SU-DHL-6 (cell line): ENCODE measurements at regions not wholly inside any gene's neighbourhood (a gene's known extent, or its start where the extent isn't known, plus 50 kb on each side); places are given as distances from the start of the nearest gene placed in this dataset.

Experiments
- H2AFZ ChIP-seq: fragments of 200-600 bp; sonication (generic); 2 replicates; pipeline ENCODE4 v1.6.1; 2014; ENCODE audit warnings: low read depth, mild to moderate bottlenecking, moderate library complexity, mixed read lengths, antibody characterized with exemption, low read length; ENCODE audit not compliant: severe bottlenecking
- H3F3A ChIP-seq: fragments of 200-600 bp; shearing (Covaris generic); 2 replicates; pipeline ENCODE4 v1.6.0; 2016; ENCODE audit warnings: antibody characterized with exemption, mild to moderate bottlenecking; ENCODE audit not compliant: insufficient read depth
- H3K27ac ChIP-seq: fragments of 200-600 bp; sonication (generic); 2 replicates; pipeline ENCODE4 v1.5.1; 2016; ENCODE audit warnings: low read depth, mild to moderate bottlenecking, low read length, moderate library complexity, mixed read lengths
- H3K27me3 ChIP-seq: fragments of 200-600 bp; sonication (generic), shearing (Covaris generic); 2 replicates; pipeline ENCODE4 v1.6.0; 2014; ENCODE audit warnings: mild to moderate bottlenecking, low read length
- H3K36me3 ChIP-seq: fragments of 200-600 bp; sonication (generic); 2 replicates; pipeline ENCODE4 v1.6.1; 2014; ENCODE audit warnings: mild to moderate bottlenecking, low read length, mixed read lengths
- H3K4me2 ChIP-seq: fragments of 300-600, 200-600 bp; shearing (Covaris generic), sonication (generic); 2 replicates; pipeline ENCODE4 v1.6.0; 2014; ENCODE audit warnings: low read length, low read depth, mild to moderate bottlenecking; ENCODE audit not compliant: poor library complexity, severe bottlenecking
- H3K4me3 ChIP-seq: fragments of 200-600 bp; sonication (generic); 2 replicates; pipeline ENCODE4 v1.5.1; 2014; ENCODE audit warnings: antibody characterized with exemption, low read length, mild to moderate bottlenecking, mixed read lengths; ENCODE audit not compliant: insufficient read depth, poor library complexity, severe bottlenecking
- H3K79me2 ChIP-seq: fragments of 200-600 bp; sonication (generic); 2 replicates; pipeline ENCODE4 v1.6.1; 2014; ENCODE audit warnings: mild to moderate bottlenecking, low read length, moderate library complexity; ENCODE audit not compliant: insufficient read depth
- H3K9ac ChIP-seq: fragments of 200-600 bp; sonication (generic); 2 replicates; pipeline ENCODE4 v1.7.0; 2014; ENCODE audit warnings: mild to moderate bottlenecking, low read length
- H3K9me2 ChIP-seq: fragments of 200-600 bp; sonication (generic); replicated peaks from 2 replicates; pipeline ENCODE4 v1.6.1; 2014; ENCODE audit warnings: low read length; ENCODE audit not compliant: insufficient read depth
- H3K9me3 ChIP-seq: fragments of 200-600 bp; sonication (generic); 2 replicates; pipeline ENCODE4 v1.6.1; 2014; ENCODE audit warnings: low read length, mixed read lengths; ENCODE audit not compliant: insufficient read depth
- H4K20me1 ChIP-seq: fragments of 200-600 bp; sonication (generic); 2 replicates; pipeline ENCODE4 v1.6.1; 2014; ENCODE audit warnings: low read depth, mild to moderate bottlenecking, antibody characterized with exemption, low read length, moderate library complexity, mixed read lengths
- CTCF ChIP-seq: fragments of 200-600 bp; sonication (generic); IDR thresholded peaks from one replicate; pipeline ENCODE4 v1.5.1; 2017; ENCODE audit warnings: antibody characterized with exemption, mild to moderate bottlenecking, low read length, moderate library complexity; ENCODE audit not compliant: insufficient read depth, poor library complexity, severe bottlenecking
- EZH2phosphoT487 ChIP-seq: fragments of 200-600 bp; sonication (generic), shearing (Covaris generic); conservative IDR thresholded peaks from 2 replicates; pipeline ENCODE4 v1.6.1; 2018; ENCODE audit warnings: mild to moderate bottlenecking, antibody characterized with exemption, low read length, moderate library complexity, mixed read lengths

GRCh38 chr7:95662987-95663386, 66.7 kb upstream of the PDK4 start:
- H3K79me2 ChIP-seq = no peaks in the 10 kb centered on the region
- H4K20me1 ChIP-seq = no peaks in the 10 kb centered on the region
- no peak for TF ChIP-seq CTCF
- no peak for TF ChIP-seq EZH2phosphoT487
- H3K27me3 ChIP-seq = peaks cover 3% of the 10 kb centered on the region; the same call in 1 of the 2 replicates
- no peaks in the 10 kb centered on the region for H3K36me3 ChIP-seq
- H3K27ac ChIP-seq = no peak overlapping the region
- no peaks in the 10 kb centered on the region for H3F3A ChIP-seq
- H3K9me3 ChIP-seq = no peaks in the 10 kb centered on the region
- H3K4me2 ChIP-seq = no peak overlapping the region
- no peak overlapping the region for H2AFZ ChIP-seq
- H3K9me2 ChIP-seq = no peaks in the 10 kb centered on the region
- no peak overlapping the region for H3K9ac ChIP-seq
- no peak overlapping the region for H3K4me3 ChIP-seq

GRCh38 chr7:95660023-95660434, 63.7 kb upstream of the PDK4 start:
- Histone ChIP-seq H4K20me1 (no peaks in the 10 kb centered on the region), H3K9ac (no peak overlapping the region), H3K9me2 (no peaks in the 10 kb centered on the region), H3K4me2 (no peak overlapping the region), H3K9me3 (no peaks in the 10 kb centered on the region), H3K27me3 (0 out of 2 replicates have a peak, but pooled peaks cover 3% of the 10 kb centered on the region), H3F3A (no peaks in the 10 kb centered on the region), H3K36me3 (no peaks in the 10 kb centered on the region; the same call in 1 of the 2 replicates), H3K4me3 (no peak overlapping the region), H3K79me2 (no peaks in the 10 kb centered on the region), H2AFZ (no peak overlapping the region), H3K27ac (no peak overlapping the region)
- TF ChIP-seq EZH2phosphoT487 (no peak), CTCF (no peak)

DNA sequence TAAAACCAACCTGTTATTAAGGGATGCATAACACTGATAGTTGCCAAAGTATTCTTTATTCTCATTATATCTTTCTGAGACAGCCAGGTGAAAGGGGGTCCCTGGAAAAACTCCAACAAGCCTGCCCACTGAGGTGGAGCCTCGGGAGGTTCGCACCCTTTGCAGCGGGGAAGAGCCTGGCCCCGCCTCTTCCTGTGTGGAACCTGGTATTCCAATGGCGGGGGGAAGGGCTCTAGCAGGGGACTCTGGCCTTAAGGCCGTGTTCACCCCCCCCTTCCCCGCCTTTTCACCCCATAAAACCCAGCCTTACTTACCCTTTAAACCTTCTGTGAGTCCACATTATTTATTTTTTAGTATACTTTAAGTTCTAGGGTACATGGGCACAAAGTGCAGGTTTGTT, 62.4 kb upstream of the PDK4 start:
- H3K27me3 ChIP-seq = 0 out of 2 replicates have a peak, but pooled peaks cover 3% of the 10 kb centered on the region
- no peak overlapping the region for H3K9ac ChIP-seq
- no peaks in the 10 kb centered on the region for H4K20me1 ChIP-seq
- no peaks in the 10 kb centered on the region for H3K79me2 ChIP-seq
- H3K27ac ChIP-seq = no peak overlapping the region
- TF ChIP-seq EZH2phosphoT487 = no peak
- no peaks in the 10 kb centered on the region for H3K9me2 ChIP-seq
- no peak overlapping the region for H3K4me2 ChIP-seq
- no peaks in the 10 kb centered on the region for H3K9me3 ChIP-seq
- H3K36me3 ChIP-seq = no peaks in the 10 kb centered on the region; the same call in 1 of the 2 replicates
- no peak overlapping the region for H2AFZ ChIP-seq
- no peaks in the 10 kb centered on the region for H3F3A ChIP-seq
- no peak overlapping the region for H3K4me3 ChIP-seq

GRCh38 chr7:95649546-95649945, 53.2 kb upstream of the PDK4 start:
- TF ChIP-seq EZH2phosphoT487 (no peak), CTCF (no peak)
- no peaks in the 10 kb centered on the region for H3K79me2 ChIP-seq
- no peak overlapping the region for H3K27ac ChIP-seq
- H3K36me3 ChIP-seq = no peaks in the 10 kb centered on the region
- no peaks in the 10 kb centered on the region for H3F3A ChIP-seq
- no peak overlapping the region for H3K4me3 ChIP-seq
- H2AFZ ChIP-seq = no peak overlapping the region
- H4K20me1 ChIP-seq = no peaks in the 10 kb centered on the region; the same call in 1 of the 2 replicates
- no peaks in the 10 kb centered on the region for H3K9me3 ChIP-seq
- H3K4me2 ChIP-seq = no peak overlapping the region
- H3K9ac ChIP-seq = no peak overlapping the region
- H3K9me2 ChIP-seq = no peaks in the 10 kb centered on the region
- no peaks in the 10 kb centered on the region for H3K27me3 ChIP-seq
